ENCODE measurements at regions not wholly inside any gene's neighbourhood (a gene's known extent, or its start where the extent isn't known, plus 50 kb on each side); places are given as distances from the start of the nearest gene placed in this dataset.
"Not testable (repeated sequence)": the region's sequence is repeated elsewhere in the genome, so short reads cannot be mapped to it uniquely, and the experiment has no call there.

GRCh38 chr12:28092396-28092795 is 97.9 kb upstream of the CCDC91 start:
- H3K27me3 ChIP-seq (ENCODE audit: insufficient read depth, low read depth), result no peaks in the 10 kb centered on the region
- no peak overlapping the region for H3K9ac ChIP-seq
- no peak overlapping the region for H2AFZ ChIP-seq (ENCODE audit: low read depth)
- no peaks in the 10 kb centered on the region for H3K36me3 ChIP-seq (ENCODE audit: insufficient read depth)
- no peaks in the 10 kb centered on the region for H4K20me1 ChIP-seq (ENCODE audit: insufficient read depth)
- H3K27ac ChIP-seq, result no peak overlapping the region
- H3K4me1 ChIP-seq (ENCODE audit: low read depth, poor library complexity, severe bottlenecking), result no peaks in the 10 kb centered on the region
- no peak overlapping the region for H3K4me3 ChIP-seq (IDR thresholded peaks at IDR 0.05; ENCODE audit: insufficient read depth, low read depth, low read length)
- H3K4me2 ChIP-seq, result no peak overlapping the region
- H3K79me2 ChIP-seq (ENCODE audit: insufficient read depth, low read depth), result no peaks in the 10 kb centered on the region
- TF ChIP-seq, protein P1, sequence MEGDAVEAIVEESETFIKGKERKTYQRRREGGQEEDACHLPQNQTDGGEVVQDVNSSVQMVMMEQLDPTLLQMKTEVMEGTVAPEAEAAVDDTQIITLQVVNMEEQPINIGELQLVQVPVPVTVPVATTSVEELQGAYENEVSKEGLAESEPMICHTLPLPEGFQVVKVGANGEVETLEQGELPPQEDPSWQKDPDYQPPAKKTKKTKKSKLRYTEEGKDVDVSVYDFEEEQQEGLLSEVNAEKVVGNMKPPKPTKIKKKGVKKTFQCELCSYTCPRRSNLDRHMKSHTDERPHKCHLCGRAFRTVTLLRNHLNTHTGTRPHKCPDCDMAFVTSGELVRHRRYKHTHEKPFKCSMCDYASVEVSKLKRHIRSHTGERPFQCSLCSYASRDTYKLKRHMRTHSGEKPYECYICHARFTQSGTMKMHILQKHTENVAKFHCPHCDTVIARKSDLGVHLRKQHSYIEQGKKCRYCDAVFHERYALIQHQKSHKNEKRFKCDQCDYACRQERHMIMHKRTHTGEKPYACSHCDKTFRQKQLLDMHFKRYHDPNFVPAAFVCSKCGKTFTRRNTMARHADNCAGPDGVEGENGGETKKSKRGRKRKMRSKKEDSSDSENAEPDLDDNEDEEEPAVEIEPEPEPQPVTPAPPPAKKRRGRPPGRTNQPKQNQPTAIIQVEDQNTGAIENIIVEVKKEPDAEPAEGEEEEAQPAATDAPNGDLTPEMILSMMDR (conservative IDR thresholded peaks at IDR 0.05; ENCODE audit: low read depth, low read length), result no peak

- Histone ChIP-seq H3K27me3 (ENCODE audit: insufficient read depth, low read depth) (no peaks in the 10 kb centered on the region), H3K79me2 (ENCODE audit: insufficient read depth, low read depth) (no peaks in the 10 kb centered on the region), H4K20me1 (ENCODE audit: insufficient read depth) (no peaks in the 10 kb centered on the region), H3K27ac (no peak overlapping the region), H3K36me3 (ENCODE audit: insufficient read depth) (no peaks in the 10 kb centered on the region), H2AFZ (ENCODE audit: low read depth) (no peak overlapping the region), H3K9ac (no peak overlapping the region), H3K4me2 (no peak overlapping the region), H3K4me1 (ENCODE audit: low read depth, poor library complexity, severe bottlenecking) (no peaks in the 10 kb centered on the region), H3K4me3 (IDR thresholded peaks at IDR 0.05; ENCODE audit: insufficient read depth, low read depth, low read length) (no peak overlapping the region)
- TF ChIP-seq, protein P1 (conservative IDR thresholded peaks at IDR 0.05; ENCODE audit: low read depth, low read length), result no peak
Observed at GRCh38 chr12:28096649-28097048, 93.6 kb upstream of the CCDC91 start.

- Histone ChIP-seq H3K9ac (no peak overlapping the region), H4K20me1 (ENCODE audit: insufficient read depth) (no peaks in the 10 kb centered on the region), H2AFZ (ENCODE audit: low read depth) (no peak overlapping the region), H3K4me1 (ENCODE audit: low read depth, poor library complexity, severe bottlenecking) (no peaks in the 10 kb centered on the region), H3K27ac (no peak overlapping the region), H3K4me2 (no peak overlapping the region), H3K36me3 (ENCODE audit: insufficient read depth) (no peaks in the 10 kb centered on the region), H3K79me2 (ENCODE audit: insufficient read depth, low read depth) (no peaks in the 10 kb centered on the region), H3K27me3 (ENCODE audit: insufficient read depth, low read depth) (no peaks in the 10 kb centered on the region), H3K4me3 (IDR thresholded peaks at IDR 0.05; ENCODE audit: insufficient read depth, low read depth, low read length) (no peak overlapping the region)
- TF ChIP-seq, protein P1 (conservative IDR thresholded peaks at IDR 0.05; ENCODE audit: low read depth, low read length), result no peak
Observed at GRCh38 chr12:28097221-28097620, 93.0 kb upstream of the CCDC91 start.

DNA sequence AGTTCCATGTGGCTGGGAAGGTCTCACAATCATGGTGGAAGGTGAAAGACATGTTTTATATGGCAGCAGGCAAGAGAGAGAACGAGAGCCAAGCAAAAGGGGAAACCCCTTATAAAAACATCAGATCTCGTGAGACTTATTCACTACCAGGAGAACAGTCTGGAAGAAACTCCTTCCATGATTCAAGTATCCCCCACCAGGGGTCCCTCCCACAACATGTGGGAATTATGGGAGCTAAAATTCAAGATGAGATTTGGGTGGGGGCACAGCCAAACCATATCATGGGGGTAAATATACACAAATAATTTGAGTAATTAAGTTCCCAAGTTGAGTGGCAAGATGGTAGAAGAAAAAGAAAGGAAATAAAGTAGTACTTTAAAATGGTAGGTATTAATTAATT is 91.0 kb upstream of the CCDC91 start:
- not testable (repeated sequence) for H2AFZ ChIP-seq (ENCODE audit: low read depth); H3K4me2 ChIP-seq; H3K9ac ChIP-seq; H3K27ac ChIP-seq; H3K27me3 ChIP-seq (ENCODE audit: insufficient read depth, low read depth); H4K20me1 ChIP-seq (ENCODE audit: insufficient read depth); H3K4me3 ChIP-seq (IDR thresholded peaks at IDR 0.05; ENCODE audit: insufficient read depth, low read depth, low read length); H3K4me1 ChIP-seq (ENCODE audit: low read depth, poor library complexity, severe bottlenecking); H3K79me2 ChIP-seq (ENCODE audit: insufficient read depth, low read depth); H3K36me3 ChIP-seq (ENCODE audit: insufficient read depth)

- H3K4me3 ChIP-seq (IDR thresholded peaks at IDR 0.05; ENCODE audit: insufficient read depth, low read depth, low read length), result no peak overlapping the region
- H3K36me3 ChIP-seq (ENCODE audit: insufficient read depth), result no peaks in the 10 kb centered on the region
- no peak overlapping the region for H3K4me2 ChIP-seq
- no peaks in the 10 kb centered on the region for H3K4me1 ChIP-seq (ENCODE audit: low read depth, poor library complexity, severe bottlenecking)
- H3K27me3 ChIP-seq (ENCODE audit: insufficient read depth, low read depth), result no peaks in the 10 kb centered on the region
- H3K79me2 ChIP-seq (ENCODE audit: insufficient read depth, low read depth), result no peaks in the 10 kb centered on the region
- H3K27ac ChIP-seq, result no peak overlapping the region
- TF ChIP-seq, protein P1 (conservative IDR thresholded peaks at IDR 0.05; ENCODE audit: low read depth, low read length), result no peak
- H2AFZ ChIP-seq (ENCODE audit: low read depth), result no peak overlapping the region
- no peak overlapping the region for H3K9ac ChIP-seq
- no peaks in the 10 kb centered on the region for H4K20me1 ChIP-seq (ENCODE audit: insufficient read depth)
Observed at GRCh38 chr12:28099871-28100270, 90.4 kb upstream of the CCDC91 start.
